DMS114 treated with DMSO at 0.1 percent for 48 hours (cell line): ENCODE measurements at regions not wholly inside any gene's neighbourhood (a gene's known extent, or its start where the extent isn't known, plus 50 kb on each side); places are given as distances from the start of the nearest gene placed in this dataset.
"Not testable (repeated sequence)": the region's sequence is repeated elsewhere in the genome, so short reads cannot be mapped to it uniquely, and the experiment has no call there.

Source experiments
- DNase-seq: peaks from one replicate; lab custom pipeline; 2025; ENCODE audit not compliant: unreplicated experiment; lab: John Stamatoyannopoulos, UW

DNA sequence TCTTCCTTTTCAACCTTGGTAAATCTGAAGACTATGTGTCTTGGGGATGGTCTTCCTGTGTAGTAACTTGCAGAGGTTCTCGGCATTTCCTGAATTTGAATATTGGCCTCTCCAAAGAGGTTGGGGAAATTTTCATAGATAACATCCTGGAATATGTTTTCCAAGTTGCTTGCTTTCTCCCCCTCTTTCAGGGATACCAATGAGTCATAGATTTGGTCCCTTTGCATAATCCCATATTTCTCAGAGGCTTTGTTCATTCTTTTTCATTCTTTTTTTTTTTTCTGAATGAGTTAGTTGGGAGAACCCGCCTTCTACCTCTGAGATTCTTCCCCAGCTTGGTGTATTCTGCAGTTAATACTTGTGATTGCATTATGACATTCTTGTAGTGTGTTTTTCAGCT, 549.2 kb upstream of the AMOT start:
- DNase-seq = no peak

- DNase-seq = no peak
Observed at GRCh38 chrX:113384628-113385027, 544.0 kb upstream of the AMOT start.

GRCh38 chrX:113373421-113373820, 532.8 kb upstream of the AMOT start:
- DNase-seq = not testable (repeated sequence)

GRCh38 chrX:113370006-113370405, 529.4 kb upstream of the AMOT start:
- no peak for DNase-seq

DNA sequence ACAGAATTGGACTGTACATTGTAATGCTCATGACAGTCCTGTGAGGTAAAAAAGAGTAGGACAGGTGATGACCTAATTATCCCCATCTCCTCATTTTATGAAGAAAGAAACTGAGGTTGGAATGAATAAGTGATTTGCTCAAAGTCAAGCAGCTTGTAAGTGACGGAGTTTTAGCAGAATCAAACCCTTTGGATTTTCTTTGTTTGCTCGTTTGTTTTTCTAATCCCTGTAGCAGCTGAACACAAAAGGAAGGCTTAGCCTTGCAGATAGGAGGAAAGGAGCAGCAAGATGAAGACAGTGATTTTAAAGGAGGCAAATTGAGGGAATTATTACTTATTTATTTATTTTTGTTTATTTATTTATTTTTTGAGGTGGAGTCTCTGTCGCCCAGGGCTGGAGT, 528.4 kb upstream of the AMOT start:
- no peak for DNase-seq

- no peak for DNase-seq
Observed at GRCh38 chrX:113353134-113353533, 512.5 kb upstream of the AMOT start.

DNA sequence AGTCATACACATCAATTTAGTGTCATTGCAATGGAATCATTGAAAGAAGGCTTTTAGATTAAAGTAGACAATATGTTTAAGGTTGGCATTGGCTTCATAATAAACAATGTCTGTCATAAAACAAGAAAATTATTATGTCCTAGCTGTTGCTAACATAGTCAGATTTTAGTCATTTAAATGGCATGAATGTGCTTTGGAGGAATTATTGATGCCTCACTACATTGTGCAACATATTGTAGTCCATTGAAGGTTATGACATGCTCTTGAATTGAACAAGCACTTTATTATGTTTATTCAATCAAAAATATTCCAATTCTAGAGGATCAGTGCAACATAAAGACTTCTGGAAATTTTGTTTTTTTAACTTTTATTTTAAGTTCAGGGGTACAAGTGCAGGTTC, 489.8 kb upstream of the AMOT start:
- no peak for DNase-seq

- DNase-seq = no peak
Observed at GRCh38 chrX:113315927-113316326, 475.3 kb upstream of the AMOT start.

- DNase-seq = no peak
Observed at GRCh38 chrX:113305496-113305895, 464.9 kb upstream of the AMOT start.

DNA sequence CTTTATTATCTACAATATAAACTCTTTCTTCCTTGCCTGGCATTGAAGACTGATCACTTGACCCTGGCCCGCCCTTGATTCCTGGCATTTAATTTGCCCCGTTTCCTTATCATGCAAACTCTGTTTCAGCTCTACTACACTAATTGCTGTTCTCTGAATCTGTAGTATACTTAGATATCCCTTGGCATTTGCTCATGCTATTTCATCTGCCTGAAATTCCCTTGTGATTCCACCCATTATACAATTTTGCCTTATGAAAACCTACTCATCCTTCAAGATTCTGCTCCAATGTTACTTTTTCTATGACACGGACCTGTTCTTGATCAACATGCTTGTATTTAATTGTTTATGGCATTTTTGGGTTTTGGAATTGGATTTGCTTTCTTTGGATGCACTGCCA, 459.9 kb upstream of the AMOT start:
- no peak for DNase-seq

DNA sequence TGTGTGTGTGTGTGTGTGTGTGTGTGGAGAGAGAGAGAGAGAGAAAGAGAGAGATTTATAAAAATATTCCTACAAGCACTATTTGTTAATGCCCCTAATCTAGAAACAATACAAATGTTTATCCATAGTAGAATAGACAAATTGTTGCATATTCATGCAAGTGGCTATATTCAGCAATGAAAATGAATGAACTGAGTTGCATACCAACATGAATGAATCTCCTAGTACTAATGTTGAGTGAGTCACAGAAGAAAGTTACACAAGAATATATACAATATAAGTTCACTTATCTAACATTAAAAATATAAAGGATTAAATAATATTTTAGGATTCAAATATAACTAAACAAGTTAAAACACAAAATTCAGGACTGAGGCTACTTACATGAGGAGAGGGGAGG, 456.8 kb upstream of the AMOT start:
- DNase-seq = no peak

GRCh38 chrX:113289503-113289902, 448.9 kb upstream of the AMOT start:
- DNase-seq = no peak

- DNase-seq = no peak
Observed at GRCh38 chrX:113287761-113288160, 447.1 kb upstream of the AMOT start.

- DNase-seq = no peak
Observed at GRCh38 chrX:113275804-113276203, 435.2 kb upstream of the AMOT start.

- no peak for DNase-seq
Observed at GRCh38 chrX:113274791-113275190, 434.2 kb upstream of the AMOT start.

DNA sequence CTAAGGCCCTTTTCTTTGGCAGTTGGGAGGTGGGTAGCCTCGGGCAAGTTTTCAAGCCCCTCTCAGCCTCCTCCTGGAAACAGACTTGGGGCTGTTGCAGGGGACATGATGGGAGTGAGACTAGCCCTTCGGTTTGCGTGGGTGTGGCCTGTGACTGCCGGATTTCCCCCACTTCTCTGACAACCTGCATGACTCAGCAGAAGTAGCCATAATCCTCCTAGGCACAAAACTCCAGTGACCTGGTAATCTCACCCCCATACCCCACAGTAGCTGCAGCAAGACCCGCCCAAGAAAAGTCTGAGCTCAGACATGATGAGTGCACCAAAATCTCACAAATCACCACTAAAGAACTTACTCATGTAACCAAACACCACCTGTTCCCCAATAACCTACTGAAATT, 433.7 kb upstream of the AMOT start:
- no peak for DNase-seq

DNA sequence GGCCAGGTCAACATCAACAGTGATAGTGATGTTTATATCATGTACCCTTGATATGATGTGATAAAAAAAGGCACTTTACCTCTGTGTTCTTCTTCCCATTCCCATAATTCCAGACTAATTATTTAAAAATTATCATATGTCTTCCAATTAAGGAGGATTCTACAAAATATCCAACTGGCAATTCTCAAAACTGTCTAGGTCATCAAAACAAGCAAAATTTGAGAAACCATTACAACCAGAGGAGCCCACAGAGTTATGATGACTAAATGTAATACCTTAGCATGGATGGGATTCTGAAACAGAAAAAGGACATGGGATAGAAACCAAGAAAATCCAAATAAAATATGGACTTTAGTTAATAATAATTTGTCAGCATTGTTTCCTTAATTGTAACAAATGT, 428.6 kb upstream of the AMOT start:
- DNase-seq = no peak

GRCh38 chrX:113260474-113260873, 419.8 kb upstream of the AMOT start:
- no peak for DNase-seq

- DNase-seq = no peak
Observed at GRCh38 chrX:113222305-113222704, 381.7 kb upstream of the AMOT start.

- DNase-seq = no peak
Observed at GRCh38 chrX:113212052-113212451, 371.4 kb upstream of the AMOT start.

DNA sequence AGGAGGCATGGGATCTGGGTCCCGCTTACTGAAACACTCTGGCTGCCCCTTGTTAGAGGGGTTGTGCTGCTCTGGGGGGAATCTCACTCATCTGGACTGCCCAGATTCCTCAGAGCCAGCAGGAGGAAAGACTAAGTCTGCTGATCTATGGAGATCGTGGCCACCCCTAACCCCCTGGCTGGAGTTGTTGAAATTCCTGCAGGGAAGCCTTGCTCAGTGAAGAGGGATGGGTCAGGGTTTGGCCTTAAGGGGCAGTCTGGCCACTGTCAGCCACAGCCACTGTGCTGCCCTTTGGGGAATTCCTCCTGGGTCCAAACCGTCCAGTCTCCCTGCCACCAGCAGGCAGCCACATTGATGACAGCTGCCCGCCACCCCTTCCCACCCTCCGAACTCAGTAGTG, 362.0 kb upstream of the AMOT start:
- DNase-seq = no peak

DNA sequence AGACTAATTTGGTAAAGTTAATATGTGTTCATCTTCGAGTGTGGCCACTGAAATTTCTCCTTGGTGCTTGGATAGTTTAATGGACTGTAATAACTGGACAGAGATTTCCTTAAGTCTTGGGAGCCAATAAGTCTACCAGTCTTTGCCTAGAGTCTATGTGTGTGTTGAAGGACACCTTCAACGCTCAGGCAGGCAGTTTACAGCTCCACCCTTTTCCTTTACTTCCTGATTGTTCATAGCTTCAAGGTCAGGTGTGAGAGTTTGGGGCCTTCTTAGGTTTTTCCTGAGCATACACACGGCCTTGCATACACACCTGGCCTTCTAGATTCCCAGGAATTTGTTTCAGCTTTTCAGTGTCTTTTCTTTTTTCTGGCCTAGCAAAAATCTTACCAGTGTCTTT, 355.3 kb upstream of the AMOT start:
- no peak for DNase-seq

DNA sequence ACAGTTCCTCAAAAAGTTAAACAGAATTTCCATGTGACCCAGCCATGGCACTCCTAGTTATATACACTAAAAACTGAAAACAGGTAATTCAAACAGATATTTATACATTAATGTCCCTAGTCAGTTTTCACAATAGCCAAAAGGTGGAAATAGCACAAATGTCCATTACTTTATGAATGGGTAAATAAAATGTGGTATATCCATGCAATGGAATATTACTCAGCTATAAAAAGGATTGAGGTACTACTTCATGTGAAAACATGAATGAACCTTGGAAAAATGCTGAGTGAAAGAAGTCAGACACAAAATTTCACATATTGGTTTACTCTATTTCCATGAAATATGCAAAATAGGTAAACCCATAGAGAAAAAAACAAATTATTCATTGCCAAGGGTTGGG, 351.8 kb upstream of the AMOT start:
- no peak for DNase-seq

DNA sequence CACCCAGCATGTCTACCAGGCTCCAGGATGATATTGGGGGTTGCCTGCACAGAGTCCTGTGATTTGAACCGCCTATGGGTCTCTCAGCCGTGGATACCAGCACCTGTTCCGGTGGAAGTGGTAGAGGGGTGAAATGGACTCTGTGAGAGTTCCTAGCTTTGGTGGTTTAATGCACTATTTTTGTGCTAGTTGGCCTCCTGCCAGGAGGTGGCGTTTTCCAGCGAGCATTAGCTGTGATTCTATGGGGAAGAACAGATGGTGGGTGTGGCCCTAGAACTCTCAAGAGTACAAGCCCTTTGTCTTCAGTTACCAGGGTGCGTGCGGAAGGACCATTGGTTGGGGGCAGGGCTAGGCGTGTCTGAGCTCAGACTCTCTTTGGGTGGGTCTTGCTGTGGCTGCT, 316.9 kb upstream of the AMOT start:
- DNase-seq = no peak
